ENCODE measurements at regions not wholly inside any gene's neighbourhood (a gene's known extent, or its start where the extent isn't known, plus 50 kb on each side); places are given as distances from the start of the nearest gene placed in this dataset.

DNA sequence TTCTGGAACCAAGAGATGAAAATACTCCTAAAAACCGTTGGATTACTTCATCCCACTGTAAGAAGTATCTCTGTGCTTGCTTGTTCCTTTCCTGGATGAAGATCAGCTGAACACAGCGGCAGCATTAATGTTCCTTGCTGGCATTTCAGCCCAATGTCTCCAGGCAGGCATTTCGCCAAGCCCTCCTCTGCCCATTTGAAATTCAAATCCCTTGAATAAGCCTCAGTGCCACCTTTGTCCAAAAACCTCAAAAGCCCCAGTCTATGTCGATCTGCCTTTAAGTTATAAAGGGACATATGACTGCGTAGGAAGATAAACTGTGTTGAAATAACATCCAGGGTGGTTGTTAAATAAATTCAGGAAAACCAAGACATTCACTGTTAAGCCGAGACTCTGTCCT is 156.8 kb upstream of the PDZRN3 start:
- DNase-seq (ENCODE audit: insufficient read length, low spot score) (no peak), FAIRE-seq (no peak)

DNA sequence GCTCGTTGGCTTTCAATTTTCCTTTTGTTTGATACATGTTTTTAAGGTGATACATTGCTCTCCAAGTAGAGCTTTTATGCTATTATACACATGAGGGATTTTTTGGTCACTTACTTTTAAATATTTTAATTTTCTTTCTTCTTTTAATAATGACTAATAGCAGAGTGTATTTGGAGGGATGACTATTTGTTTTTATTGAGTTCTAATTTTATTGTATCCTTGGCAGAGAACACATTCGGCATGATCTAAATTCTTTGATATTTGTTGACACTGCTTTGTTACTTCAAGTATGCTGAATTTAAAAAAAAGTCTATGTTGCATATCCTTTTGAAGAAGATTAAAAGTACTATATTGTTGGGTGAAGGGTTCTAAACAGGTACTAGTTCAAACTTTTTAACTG is 149.9 kb upstream of the PDZRN3 start:
- DNase-seq (ENCODE audit: insufficient read length, low spot score) (no peak), FAIRE-seq (no peak)

- FAIRE-seq (no peak), DNase-seq (ENCODE audit: insufficient read length, low spot score) (no peak)
Measured at GRCh38 chr3:73773233-73773632, 148.5 kb upstream of the PDZRN3 start.

DNA sequence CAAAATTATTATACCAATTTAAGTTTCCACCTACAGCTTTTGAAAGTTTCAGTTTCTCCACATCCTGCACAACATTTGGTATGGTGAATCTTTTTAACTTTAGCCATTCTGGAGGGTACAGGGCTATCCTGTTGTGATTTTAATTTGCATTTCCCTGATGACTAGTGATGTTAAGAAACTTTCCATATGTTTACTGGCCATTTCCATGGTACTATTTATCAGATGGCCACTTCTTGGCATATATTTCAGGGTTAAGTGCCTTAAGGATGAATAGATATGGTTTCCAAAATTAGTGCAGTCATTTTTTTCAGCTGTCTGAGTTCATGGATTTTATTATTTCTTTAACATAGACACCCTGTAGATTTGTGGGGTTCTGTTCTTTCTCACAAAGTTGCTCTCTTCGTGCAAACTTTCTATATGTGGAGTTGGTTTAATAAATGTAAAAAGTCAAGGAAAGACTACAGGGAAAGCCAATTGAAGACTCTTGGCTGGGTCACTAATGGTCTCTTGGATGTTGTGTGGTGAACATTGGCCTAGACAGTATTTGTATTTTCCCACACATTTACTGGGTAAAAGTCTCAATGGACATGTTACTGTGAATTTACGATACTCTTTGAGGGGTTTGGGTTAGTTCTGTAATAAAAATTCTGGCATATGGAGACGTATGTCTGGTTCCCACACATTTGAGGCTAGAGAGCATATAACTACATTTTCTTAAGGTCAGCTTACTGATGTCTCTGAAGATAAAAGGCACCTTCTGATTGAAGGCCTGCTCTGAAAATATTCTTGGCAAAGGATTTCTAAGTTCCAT is 147.5 kb upstream of the PDZRN3 start:
- FAIRE-seq (no peak), DNase-seq (ENCODE audit: insufficient read length, low spot score) (no peak)

DNA sequence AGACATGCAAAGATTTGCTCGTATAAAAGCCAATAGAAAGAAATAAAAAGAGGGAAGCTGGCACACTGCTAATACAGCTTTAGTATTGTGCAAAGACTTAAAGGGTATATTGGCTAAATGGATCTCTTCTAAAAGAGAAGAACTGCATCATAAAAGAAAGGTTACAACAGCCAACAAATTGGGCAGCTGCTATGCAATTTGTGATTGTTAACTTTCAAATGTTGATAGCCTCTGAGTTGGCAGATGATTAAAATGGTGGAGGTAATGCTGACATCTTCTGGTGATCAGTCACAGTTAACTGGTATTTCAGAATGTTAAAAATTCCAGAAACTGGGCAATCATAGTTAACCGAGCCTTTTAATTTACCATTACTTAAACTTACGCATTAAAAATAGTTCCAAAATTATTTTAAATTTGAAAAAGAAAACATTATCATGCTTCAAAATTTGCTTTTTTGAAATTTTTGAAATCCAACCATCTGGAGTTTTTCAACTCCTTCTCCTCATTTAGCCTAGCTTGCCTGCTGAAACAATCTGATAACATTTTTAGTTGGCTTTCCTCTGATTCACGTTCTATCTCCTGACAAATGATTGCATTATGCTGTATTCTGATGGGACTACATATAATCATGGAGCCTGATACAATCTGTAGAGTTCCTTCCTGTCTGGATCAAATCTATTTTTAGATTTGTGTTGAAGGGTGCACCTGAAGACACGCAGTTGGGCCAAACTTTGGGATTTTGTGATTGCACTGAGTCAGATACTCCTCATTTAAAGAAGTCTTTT is 144.0 kb upstream of the PDZRN3 start:
- DNase-seq (ENCODE audit: insufficient read length, low spot score) = no peak
- no peak for FAIRE-seq

- no peak for FAIRE-seq
- DNase-seq (ENCODE audit: insufficient read length, low spot score) = no peak
Measured at GRCh38 chr3:73766599-73767381, 142.0 kb upstream of the PDZRN3 start.

DNA sequence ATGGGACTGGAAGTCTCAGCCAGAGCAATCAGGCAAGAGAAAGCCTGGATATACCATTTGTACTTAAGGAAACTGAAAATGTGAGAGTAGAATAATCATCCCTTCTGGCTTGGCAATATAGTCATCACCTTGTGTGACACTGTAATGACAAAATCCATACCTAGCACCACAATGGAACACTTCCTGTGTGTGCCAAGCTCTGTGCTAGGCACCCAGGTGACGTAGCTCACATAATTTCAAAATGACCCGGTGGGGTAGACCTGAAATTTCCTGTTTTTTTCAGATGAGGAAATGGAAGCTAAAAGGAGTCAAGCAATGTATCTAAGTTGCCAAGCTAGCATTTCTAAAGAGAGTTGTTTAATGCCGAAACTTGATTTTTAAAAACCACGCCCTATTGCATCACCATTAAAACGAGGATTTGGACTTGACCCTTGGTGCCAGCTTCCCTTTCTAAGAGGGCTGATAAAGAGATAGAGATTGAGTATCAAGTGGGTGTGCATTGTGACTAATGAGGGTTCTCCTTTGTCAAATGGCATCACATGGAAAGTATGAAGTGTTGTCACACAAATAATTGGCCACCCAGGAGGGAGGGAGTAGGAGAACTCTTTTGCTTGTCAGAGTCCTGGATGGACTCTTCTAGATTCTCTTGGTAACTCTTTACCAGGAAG is 141.3 kb upstream of the PDZRN3 start:
- FAIRE-seq (no peak), DNase-seq (ENCODE audit: insufficient read length, low spot score) (no peak)

DNA sequence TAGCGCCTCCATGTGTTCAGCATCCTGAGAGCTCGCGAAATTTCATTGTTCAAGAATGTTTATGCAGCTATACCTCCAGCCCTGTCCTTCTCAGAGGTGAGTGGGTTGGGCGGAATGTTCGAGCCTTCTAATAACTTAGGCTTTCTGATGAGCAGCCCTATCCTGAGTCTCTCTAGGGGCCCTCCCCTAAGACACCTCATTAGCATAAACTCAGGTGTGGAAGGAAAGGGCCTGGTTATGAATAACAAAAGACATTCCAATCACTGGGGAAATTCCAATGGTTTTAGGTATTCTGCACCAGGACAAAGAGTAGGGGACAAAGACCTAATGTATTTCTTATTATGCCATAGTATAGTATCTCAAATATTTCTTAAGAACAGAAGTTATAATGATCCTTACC is 138.1 kb upstream of the PDZRN3 start:
- DNase-seq (ENCODE audit: insufficient read length, low spot score) (no peak), FAIRE-seq (no peak)

DNA sequence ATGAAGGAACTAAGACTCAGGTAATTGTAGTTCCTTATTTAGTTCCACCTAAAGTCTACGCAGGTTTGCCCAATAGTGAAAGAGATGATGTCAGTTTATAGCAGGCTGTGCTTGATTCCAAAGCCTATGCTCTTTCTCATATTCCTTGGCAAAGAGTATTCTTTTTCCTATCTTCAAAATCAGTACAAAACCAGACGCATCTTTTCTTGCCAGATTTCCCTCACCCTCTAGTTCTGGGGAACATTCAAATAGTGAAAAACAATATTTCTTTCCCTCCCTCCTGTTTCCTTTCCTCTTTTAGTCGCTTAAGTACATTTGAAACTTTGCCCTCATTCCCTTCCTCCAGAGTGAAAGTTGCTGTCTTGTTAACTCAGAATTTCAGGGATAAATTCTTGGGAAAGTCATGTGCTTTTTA is 134.6 kb upstream of the PDZRN3 start:
- FAIRE-seq = no peak
- no peak for DNase-seq (ENCODE audit: insufficient read length, low spot score)

DNA sequence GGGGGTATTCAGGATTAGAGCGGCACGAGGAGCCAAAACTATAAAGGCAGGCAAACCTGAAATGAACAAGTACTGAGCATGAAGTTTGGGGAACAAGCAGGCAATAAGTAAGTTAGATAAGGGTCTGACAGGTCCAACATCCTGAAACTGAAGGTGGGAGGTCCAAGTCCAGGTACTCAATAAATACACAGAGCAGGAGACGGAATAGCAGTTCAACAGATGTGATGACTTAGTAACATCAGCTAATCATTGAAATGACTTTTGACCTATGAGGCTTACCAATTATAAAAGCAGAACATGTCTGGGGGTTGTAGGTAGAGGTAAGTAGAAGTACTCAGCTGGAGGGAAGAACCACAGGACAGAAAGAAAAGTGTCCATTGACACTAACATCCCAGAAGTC is 132.8 kb upstream of the PDZRN3 start:
- DNase-seq (ENCODE audit: insufficient read length, low spot score) = no peak

GRCh38 chr3:73753985-73754384 is 129.2 kb upstream of the PDZRN3 start:
- FAIRE-seq (no peak), DNase-seq (ENCODE audit: insufficient read length, low spot score) (no peak)

More for the DNA sequence above, 132.8 kb upstream of the PDZRN3 start:
- FAIRE-seq = no peak

GRCh38 chr3:73752338-73752737 is 127.6 kb upstream of the PDZRN3 start:
- FAIRE-seq (no peak), DNase-seq (ENCODE audit: insufficient read length, low spot score) (no peak)

DNA sequence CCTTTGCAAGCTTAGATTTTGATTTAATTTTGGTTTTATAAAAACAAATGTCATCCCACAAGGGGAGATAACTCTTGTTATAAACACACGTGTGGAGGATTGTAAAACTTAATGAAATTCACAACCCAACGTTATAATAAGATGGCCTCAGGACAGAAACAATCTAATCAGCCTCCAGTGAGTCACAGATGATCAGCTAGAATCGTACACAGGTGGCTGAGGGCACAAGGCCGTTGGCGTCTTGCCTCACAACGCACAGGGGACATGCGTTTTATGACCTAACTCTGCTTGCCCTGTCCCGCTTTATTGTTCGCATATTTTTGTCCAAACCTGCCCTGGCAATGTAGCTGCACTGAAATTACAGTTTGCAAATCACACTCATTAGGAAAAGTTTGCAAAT is 121.9 kb upstream of the PDZRN3 start:
- DNase-seq (ENCODE audit: insufficient read length, low spot score) = no peak
- FAIRE-seq = no peak

DNA sequence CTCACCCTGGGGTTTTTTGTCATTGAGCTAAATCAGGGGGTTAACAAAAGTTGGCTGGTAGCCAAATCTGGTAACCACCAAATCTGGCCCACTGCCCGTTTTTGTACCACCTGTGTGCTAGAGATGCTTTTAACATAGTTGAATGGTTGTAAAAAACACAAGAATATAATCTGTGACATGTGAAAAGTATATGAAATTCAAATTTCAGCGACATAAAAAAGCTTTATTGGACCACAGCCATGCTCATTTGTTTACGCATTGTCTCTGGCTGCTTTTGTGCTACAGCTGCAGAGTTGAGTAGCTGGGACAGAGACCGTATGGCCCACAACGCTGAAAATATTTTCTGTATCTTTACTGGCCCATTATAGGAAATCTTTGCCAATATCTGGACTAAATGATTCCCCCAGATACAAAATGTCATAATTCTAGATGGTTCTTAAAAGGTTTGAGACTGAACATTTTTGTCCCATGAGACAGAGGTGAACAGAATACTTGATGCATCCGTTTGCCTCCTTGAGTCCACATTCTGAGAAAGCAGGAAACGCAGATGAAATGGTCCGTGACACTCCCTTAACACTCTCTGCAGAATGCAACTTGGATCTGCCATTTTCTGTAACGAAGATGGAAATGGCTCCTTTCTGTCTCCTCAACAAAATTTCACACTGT is 120.9 kb upstream of the PDZRN3 start:
- DNase-seq (ENCODE audit: insufficient read length, low spot score) = no peak
- FAIRE-seq = no peak

DNA sequence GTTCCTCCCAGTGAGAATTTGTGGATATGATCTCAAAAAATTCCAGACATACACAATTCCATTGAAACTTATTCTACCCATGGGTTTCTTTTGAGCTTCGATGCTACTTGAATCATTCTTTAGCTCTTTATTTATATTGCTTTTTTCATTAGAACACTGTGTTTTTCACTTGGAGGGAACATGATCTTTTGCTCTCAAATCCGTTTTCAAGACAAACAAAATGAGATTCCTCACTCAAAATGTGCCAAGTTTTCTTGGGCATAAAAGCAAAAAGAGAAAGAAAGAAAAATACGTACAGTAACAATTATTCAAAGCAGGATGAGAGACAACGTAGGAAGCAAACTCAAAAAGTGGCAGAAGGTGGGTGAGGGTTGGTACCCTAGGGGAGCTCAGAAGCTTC is 118.8 kb upstream of the PDZRN3 start:
- FAIRE-seq (no peak), DNase-seq (ENCODE audit: insufficient read length, low spot score) (no peak)

GRCh38 chr3:73739791-73740453 is 115.2 kb upstream of the PDZRN3 start:
- DNase-seq (ENCODE audit: insufficient read length, low spot score) (no peak), FAIRE-seq (no peak)

DNA sequence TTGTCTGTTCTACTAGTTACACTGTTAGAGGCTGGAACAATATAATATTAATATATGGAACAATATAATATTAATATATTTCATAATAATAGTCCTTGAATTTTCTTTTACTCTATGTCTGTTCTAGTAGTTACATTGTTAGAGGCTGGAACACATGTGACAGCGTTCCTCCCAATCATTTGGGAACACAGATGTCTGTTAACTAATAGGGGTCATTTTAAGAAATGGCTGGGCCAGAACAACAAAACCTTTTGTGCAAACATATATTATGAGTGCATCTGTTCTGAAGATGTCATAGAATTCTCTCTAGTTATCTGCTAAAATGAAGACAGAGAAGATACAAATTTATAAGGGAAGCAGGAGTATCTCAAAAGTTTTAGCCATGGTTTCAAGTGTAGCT is 114.0 kb upstream of the PDZRN3 start:
- FAIRE-seq (no peak), DNase-seq (ENCODE audit: insufficient read length, low spot score) (no peak)

DNA sequence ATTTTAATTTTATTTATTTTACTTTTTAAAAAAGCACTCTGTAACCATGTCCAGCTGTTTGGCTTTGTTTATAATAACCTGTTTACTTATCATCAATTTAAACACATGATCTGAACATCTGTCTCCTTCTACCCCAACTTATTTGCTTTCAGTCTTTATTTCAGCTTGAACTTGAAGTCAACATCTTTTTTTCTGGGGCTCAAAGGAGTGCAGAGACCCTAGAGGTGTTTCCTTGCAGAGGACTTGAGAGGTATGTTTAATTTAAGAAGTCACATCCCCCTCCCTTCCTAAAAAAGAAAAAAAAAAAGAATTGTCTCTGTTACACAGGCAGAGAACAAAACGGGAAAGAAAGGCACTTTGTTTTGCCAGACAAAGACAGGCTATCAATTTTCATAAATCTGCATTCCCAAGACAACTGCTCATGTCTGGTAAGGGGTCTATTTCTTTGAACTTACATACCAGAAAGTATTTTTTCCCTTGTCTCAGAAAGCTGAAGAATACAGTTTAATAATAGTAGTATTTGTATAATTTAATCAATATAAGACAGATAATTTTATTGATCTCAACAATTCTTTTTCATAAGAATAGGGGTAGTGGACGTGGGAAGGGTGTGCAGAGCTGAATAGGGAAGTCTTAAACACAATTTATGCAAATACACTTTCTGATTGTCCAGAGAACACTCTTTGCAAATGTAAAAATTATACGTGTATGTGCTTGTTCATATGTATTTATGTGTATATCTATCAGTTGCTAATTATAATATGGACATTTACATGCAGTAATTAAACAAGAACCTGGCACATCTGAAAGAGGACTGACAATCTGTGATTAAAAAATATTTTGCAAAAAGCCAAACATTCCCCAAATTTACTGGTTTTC is 109.7 kb upstream of the PDZRN3 start:
- no peak for DNase-seq (ENCODE audit: insufficient read length, low spot score)
- FAIRE-seq = no peak

DNA sequence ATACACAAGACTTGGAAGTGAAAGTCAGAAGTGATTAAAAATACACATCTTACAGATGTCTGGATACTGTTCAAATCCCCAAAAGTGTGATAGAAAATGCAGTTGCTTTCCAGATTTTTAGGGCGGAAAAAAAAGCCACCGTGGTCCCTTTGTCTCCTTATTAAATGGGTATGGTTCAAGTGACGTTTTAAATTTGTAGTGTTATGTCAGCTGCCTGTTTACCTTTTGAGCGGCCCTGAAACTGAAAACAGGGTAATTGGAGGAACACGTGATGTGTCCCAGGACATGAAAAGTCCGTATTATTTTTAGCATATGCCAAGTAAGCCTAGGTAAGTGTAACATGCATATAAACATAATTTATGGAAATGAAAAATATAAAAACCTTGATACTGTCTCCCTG is 109.0 kb upstream of the PDZRN3 start:
- no peak for FAIRE-seq
- DNase-seq (ENCODE audit: insufficient read length, low spot score) = no peak
